SK-N-SH (cell line): ENCODE measurements at regions not wholly inside any gene's neighbourhood (a gene's known extent, or its start where the extent isn't known, plus 50 kb on each side); places are given as distances from the start of the nearest gene placed in this dataset.

ENCODE experiments used
- CTCF ChIA-PET: fragments of 300-600, 350-600 bp; formaldehyde crosslinking; extraction: SDS; loops from one replicate; lab custom pipeline; 2021; lab: Yijun Ruan, JAX
- POLR2A ChIA-PET: fragments of 350-600 bp; sonication (Branson Sonifier 250); formaldehyde crosslinking; extraction: SDS; loops from one replicate; lab custom pipeline; 2020; ENCODE audit warnings: antibody characterized with exemption, inconsistent platforms; lab: Yijun Ruan, JAX
- DNase-seq: peaks from one replicate; pipeline ENCODE4 v3.0.0; 2012
- H2AFZ ChIP-seq: fragments of 200-600 bp; sonication (generic); 2 replicates; pipeline ENCODE4 v1.8.1; 2016; ENCODE audit warnings: antibody characterized with exemption, mild to moderate bottlenecking, low read depth
- H3F3A ChIP-seq: fragments of 200-600 bp; sonication (generic); replicated peaks from 2 replicates; pipeline ENCODE3; 2016; ENCODE audit warnings: antibody characterized with exemption, mild to moderate bottlenecking; ENCODE audit not compliant: insufficient read depth
- H3K27ac ChIP-seq, 2 experiments: fragments of 200-500 bp in 1 of 2; fragments of 200-600 bp in 1 of 2; sonication (Bioruptor generic) in 1 of 2; sonication (generic), shearing (Covaris generic) in 1 of 2; 2 replicates each; pipeline versions ENCODE4 v1.5.1 to v1.6.1; 2014 to 2016; ENCODE audit warnings: low read depth in 2 of 2, inconsistent platforms in 1 of 2, low read length in 1 of 2, mild to moderate bottlenecking in 1 of 2, mixed read lengths in 1 of 2
- H3K27me3 ChIP-seq: fragments of 200-600 bp; sonication (generic), shearing (Covaris generic); 2 replicates; pipeline ENCODE4 v1.6.1; 2016; ENCODE audit warnings: mixed run types; ENCODE audit not compliant: insufficient read depth
- H3K36me3 ChIP-seq, 2 experiments: fragments of 200-500 bp in 1 of 2; fragments of 200-600 bp in 1 of 2; sonication (Bioruptor generic) in 1 of 2; sonication (generic) in 1 of 2; replicated peaks in 1 of 2; 2 replicates each; pipeline versions ENCODE3 to v1.5.1; 2014 to 2016; ENCODE audit warnings: low read length in 1 of 2, mild to moderate bottlenecking in 1 of 2; ENCODE audit not compliant: insufficient read depth in 2 of 2, control insufficient read depth in 1 of 2
- H3K4me1 ChIP-seq, 2 experiments: fragments of 200-500 bp in 1 of 2; fragments of 200-600 bp in 1 of 2; sonication (Bioruptor generic) in 1 of 2; sonication (generic), shearing (Covaris generic) in 1 of 2; 2 replicates each; pipeline versions ENCODE4 v1.5.1 to v1.6.1; 2014 to 2016; ENCODE audit warnings: low read depth in 1 of 2, low read length in 1 of 2, mixed run types in 1 of 2; ENCODE audit not compliant: insufficient read depth in 2 of 2, control insufficient read depth in 1 of 2
- H3K4me2 ChIP-seq: fragments of 200-600 bp; sonication (generic), shearing (Covaris generic); 2 replicates; pipeline ENCODE4 v1.6.1; 2017; ENCODE audit warnings: mixed run types
- H3K4me3 ChIP-seq, 2 experiments: fragments of 200-500 bp in 1 of 2; fragments of 200-600 bp in 1 of 2; sonication (Bioruptor generic) in 1 of 2; sonication (generic), shearing (Covaris generic) in 1 of 2; 2 replicates each; pipeline versions ENCODE4 v1.5.1 to v1.8.1; 2014 to 2016; ENCODE audit warnings: low read depth in 2 of 2, inconsistent platforms in 1 of 2, low read length in 1 of 2, mild to moderate bottlenecking in 1 of 2, mixed read lengths in 1 of 2, moderate library complexity in 1 of 2
- H3K79me2 ChIP-seq: fragments of 200-600 bp; sonication (generic); 2 replicates; pipeline ENCODE4 v1.8.1; 2017; ENCODE audit warnings: mild to moderate bottlenecking; ENCODE audit not compliant: insufficient read depth
- H3K9ac ChIP-seq: fragments of 200-600 bp; sonication (generic); 2 replicates; pipeline ENCODE4 v1.6.1; 2017; ENCODE audit warnings: mixed run types
- H3K9me2 ChIP-seq: fragments of 200-600 bp; sonication (generic); 2 replicates; pipeline ENCODE4 v1.6.1; 2017; ENCODE audit warnings: mixed run types
- H3K9me3 ChIP-seq: fragments of 200-600 bp; sonication (generic); 2 replicates; pipeline ENCODE4 v1.6.1; 2017; ENCODE audit warnings: mixed run types, mild to moderate bottlenecking, moderate library complexity
- H4K20me1 ChIP-seq: fragments of 200-600 bp; sonication (generic); 2 replicates; pipeline ENCODE4 v1.6.1; 2017; ENCODE audit warnings: mild to moderate bottlenecking, mixed run types; ENCODE audit not compliant: insufficient read depth
- CHD2 ChIP-seq: fragments of 150-350 bp; IDR thresholded peaks from 2 replicates; pipeline ENCODE4 v1.6.1; 2018; ENCODE audit warnings: low read length; ENCODE audit not compliant: partially characterized antibody
- FOXJ3 ChIP-seq: sonication (generic); formaldehyde crosslinking; IDR thresholded peaks from 2 replicates; pipeline ENCODE4 v1.5.1; 2020; ENCODE audit warnings: mild to moderate bottlenecking, missing genetic modification reagents
- FOXM1 ChIP-seq: IDR thresholded peaks from 2 replicates; pipeline ENCODE4 v1.4.0; 2012; ENCODE audit warnings: low read depth, mild to moderate bottlenecking
- GABPA ChIP-seq: IDR thresholded peaks from 2 replicates; pipeline ENCODE4 v1.4.0; 2012; ENCODE audit warnings: low read depth, mild to moderate bottlenecking
- IRF3 ChIP-seq: fragments of 150-350 bp; IDR thresholded peaks from 2 replicates; pipeline ENCODE4 v1.6.1; 2016; ENCODE audit warnings: mild to moderate bottlenecking, low read depth, low read length
- JUND ChIP-seq: IDR thresholded peaks from 2 replicates; pipeline ENCODE4 v1.4.0; 2012
- MAX ChIP-seq: IDR thresholded peaks from 2 replicates; pipeline ENCODE4 v1.4.0; 2012; ENCODE audit warnings: low read depth
- MEF2A ChIP-seq: IDR thresholded peaks from 2 replicates; pipeline ENCODE4 v1.4.0; 2012; ENCODE audit warnings: low read depth, borderline replicate concordance
- MXI1 ChIP-seq: IDR thresholded peaks from 2 replicates; pipeline ENCODE4 v1.6.1; 2012; ENCODE audit warnings: mild to moderate bottlenecking, low read depth, low read length, improper control_type of control experiment
- NFIC ChIP-seq: IDR thresholded peaks from 2 replicates; pipeline ENCODE4 v1.4.0; 2012; ENCODE audit warnings: borderline replicate concordance
- PBX3 ChIP-seq: IDR thresholded peaks from 2 replicates; pipeline ENCODE4; 2012
- POLR2AphosphoS5 ChIP-seq: IDR thresholded peaks from 2 replicates; pipeline ENCODE4 v1.6.1; 2012; ENCODE audit warnings: low read depth, low read length
- RAD21 ChIP-seq: IDR thresholded peaks from 2 replicates; pipeline ENCODE4 v1.6.1; 2012; ENCODE audit warnings: mild to moderate bottlenecking, low read length
- RCOR1 ChIP-seq: fragments of 150-350 bp; IDR thresholded peaks from 2 replicates; pipeline ENCODE4 v1.6.1; 2017; ENCODE audit warnings: antibody characterized with exemption, low read length
- REST ChIP-seq: IDR thresholded peaks from 2 replicates; pipeline ENCODE4 v1.6.1; 2012; ENCODE audit warnings: mild to moderate bottlenecking, low read depth, low read length, moderate library complexity
- RFX5 ChIP-seq: IDR thresholded peaks from 2 replicates; pipeline ENCODE4 v1.6.1; 2012; ENCODE audit warnings: mild to moderate bottlenecking, improper control_type of control experiment, low read length
- RXRA ChIP-seq: IDR thresholded peaks from 2 replicates; pipeline ENCODE4 v1.4.0; 2012; ENCODE audit warnings: low read depth, mild to moderate bottlenecking, borderline replicate concordance
- SIN3A ChIP-seq: IDR thresholded peaks from 2 replicates; pipeline ENCODE4 v1.6.1; 2012; ENCODE audit warnings: low read depth, mild to moderate bottlenecking, low read length, moderate library complexity, borderline replicate concordance
- ZBTB33 ChIP-seq: IDR thresholded peaks from 2 replicates; pipeline ENCODE4 v1.4.0; 2012; ENCODE audit warnings: low read depth, borderline replicate concordance
- WGBS: methylation state at CpG from one replicate; pipeline ENCODE4 v1.1.6; 2017; ENCODE audit warnings: low lambda C conversion rate; 5-methylcytosine and 5-hydroxymethylcytosine counted together

GRCh38 chr5:6903934-6904333, 190.7 kb downstream of the TENT4A start:
- H4K20me1 ChIP-seq, result no peaks in the 10 kb centered on the region
- ChIA-PET CTCF (no interaction called here), POLR2A (no interaction called here)
- no peaks in the 10 kb centered on the region for H3K36me3 ChIP-seq
- H3K9me3 ChIP-seq, result no peaks in the 10 kb centered on the region
- H3K9ac ChIP-seq, result no peak overlapping the region
- no peak for TF ChIP-seq RFX5
- TF ChIP-seq MEF2A, result no peak
- no peak for TF ChIP-seq RXRA
- no peak for TF ChIP-seq SIN3A
- no peaks in the 10 kb centered on the region for H3K27me3 ChIP-seq
- H3K4me3 ChIP-seq, result no peak overlapping the region
- no peak overlapping the region for H3K27ac ChIP-seq
- no peaks in the 10 kb centered on the region for H3F3A ChIP-seq
- no peaks in the 10 kb centered on the region for H3K4me1 ChIP-seq
- WGBS, result 4% methylated on average over 3 of the region's 3 CpGs
- DNase-seq, result no peak
- H2AFZ ChIP-seq, result no peak overlapping the region
- H3K9me2 ChIP-seq, result no peaks in the 10 kb centered on the region
- H3K4me2 ChIP-seq, result no peak overlapping the region
- H3K79me2 ChIP-seq, result no peaks in the 10 kb centered on the region

GRCh38 chr5:6904860-6905259, 191.6 kb downstream of the TENT4A start:
- H3K27me3 ChIP-seq, result no peaks in the 10 kb centered on the region
- H3K9me3 ChIP-seq, result no peaks in the 10 kb centered on the region
- no peak for TF ChIP-seq REST
- no peak for TF ChIP-seq JUND
- TF ChIP-seq RAD21, result no peak
- TF ChIP-seq RCOR1, result no peak
- no peak for TF ChIP-seq MXI1
- no peak for TF ChIP-seq POLR2AphosphoS5
- TF ChIP-seq CHD2, result no peak
- TF ChIP-seq GABPA, result no peak
- TF ChIP-seq IRF3, result no peak
- TF ChIP-seq FOXJ3 (CRISPR knock-in tag), result no peak
- no peak for TF ChIP-seq MEF2A
- TF ChIP-seq RFX5, result no peak
- TF ChIP-seq PBX3, result no peak
- no peak for TF ChIP-seq MAX
- no peak for TF ChIP-seq FOXM1
- no peak for TF ChIP-seq NFIC
- no peak for TF ChIP-seq ZBTB33
- TF ChIP-seq, all 33 proteins: peak for 0
- Histone ChIP-seq H2AFZ (no peak overlapping the region), H3K4me1 (no peaks in the 10 kb centered on the region), H3K4me2 (no peak overlapping the region), H3K27ac (no peak overlapping the region), H3K36me3 (no peaks in the 10 kb centered on the region), H4K20me1 (no peaks in the 10 kb centered on the region), H3K9me2 (no peaks in the 10 kb centered on the region), H3K9ac (no peak overlapping the region), H3K79me2 (no peaks in the 10 kb centered on the region), H3F3A (no peaks in the 10 kb centered on the region), H3K4me3 (no peak overlapping the region)
- CTCF ChIA-PET, result no interaction called here
- no peak for DNase-seq
- POLR2A ChIA-PET, result no interaction called here
- 20% methylated on average over 2 of the region's 2 CpGs for WGBS
